ENCODE measurements at regions not wholly inside any gene's neighbourhood (a gene's known extent, or its start where the extent isn't known, plus 50 kb on each side); places are given as distances from the start of the nearest gene placed in this dataset.

- TF ChIP-seq POLR2AphosphoS5 (IDR thresholded peaks at IDR 0.05; ENCODE audit: insufficient read depth, low read depth, low read length) (no peak), CTCF (IDR thresholded peaks at IDR 0.05; ENCODE audit: extremely low read depth in 1 of 2, insufficient read depth in 1 of 2, low read depth in 1 of 2, low read length in 2 of 2) (no peak), MYC (IDR thresholded peaks at IDR 0.05; ENCODE audit: low read depth, low read length) (no peak), MAX (IDR thresholded peaks at IDR 0.05; ENCODE audit: insufficient read depth, insufficient read length) (no peak), JUN (IDR thresholded peaks at IDR 0.05; ENCODE audit: borderline replicate concordance, insufficient read depth, insufficient read length, low read depth) (no peak), POLR2A (IDR thresholded peaks at IDR 0.05; ENCODE audit: low read depth, low read length) (no peak), EZH2 (IDR thresholded peaks at IDR 0.05; ENCODE audit: borderline replicate concordance, low read depth, low read length, severe bottlenecking) (no peak), FOS (IDR thresholded peaks at IDR 0.05; ENCODE audit: borderline replicate concordance, insufficient read depth, low read length) (no peak), GATA2 (IDR thresholded peaks at IDR 0.05; ENCODE audit: insufficient read depth, insufficient read length, low read depth, low read length) (no peak)
Measured at GRCh38 chr16:20181949-20182348, 108.3 kb upstream of the GPR139 start.
